Keratinocyte (primary cell): ENCODE measurements at regions not wholly inside any gene's neighbourhood (a gene's known extent, or its start where the extent isn't known, plus 50 kb on each side); places are given as distances from the start of the nearest gene placed in this dataset.

Experiments used
- DNase-seq: peaks from one replicate; pipeline ENCODE4 v3.0.0-alpha.2; 2011; ENCODE audit warnings: low read depth, missing footprints, low spot score
- FAIRE-seq: peaks from 2 replicates; lab custom pipeline; 2011; peaks lifted over from hg19 to GRCh38; lab: Jason Lieb, UNC
- H2AFZ ChIP-seq: 2 replicates; pipeline ENCODE4 v1.6.0; 2012; ENCODE audit warnings: low read length, control low read depth, inconsistent platforms; ENCODE audit not compliant: control insufficient read depth
- H3K27ac ChIP-seq: 2 replicates; pipeline ENCODE4 v1.5.1; 2011; ENCODE audit warnings: low read length; ENCODE audit not compliant: control insufficient read depth, insufficient read depth
- H3K27me3 ChIP-seq: 3 replicates; pipeline ENCODE4 v1.6.0; 2011; ENCODE audit warnings: low read length; ENCODE audit not compliant: control insufficient read depth, insufficient read depth; ENCODE audit errors: extremely low read depth
- H3K36me3 ChIP-seq, 2 experiments: 2 replicates in 1 of 2; 3 replicates in 1 of 2; pipeline ENCODE4 v1.5.1; 2011; ENCODE audit warnings: low read length in 2 of 2, mild to moderate bottlenecking in 1 of 2; ENCODE audit not compliant: control insufficient read depth in 2 of 2, insufficient read depth in 2 of 2; ENCODE audit errors: extremely low read depth in 1 of 2
- H3K4me1 ChIP-seq: 3 replicates; pipeline ENCODE4 v1.5.1; 2011; ENCODE audit warnings: low read length; ENCODE audit not compliant: control insufficient read depth, insufficient read depth; ENCODE audit errors: extremely low read depth
- H3K4me2 ChIP-seq: 3 replicates; pipeline ENCODE4 v1.6.0; 2011; ENCODE audit warnings: low read depth, low read length; ENCODE audit not compliant: control insufficient read depth, insufficient read depth; ENCODE audit errors: extremely low read depth
- H3K4me3 ChIP-seq, 3 experiments: fragments of 200-600 bp in 1 of 3; sonication (generic) in 1 of 3; 2 replicates in 2 of 3; 3 replicates in 1 of 3; pipeline ENCODE4 v1.5.1; 2011 to 2016; ENCODE audit warnings: low read length in 3 of 3, mild to moderate bottlenecking in 3 of 3, control low read depth in 2 of 3, inconsistent platforms in 1 of 3, low read depth in 1 of 3, mixed read lengths in 1 of 3, mixed run types in 1 of 3, moderate library complexity in 1 of 3; ENCODE audit not compliant: control insufficient read depth in 2 of 3, insufficient read depth in 2 of 3; ENCODE audit errors: extremely low read depth in 1 of 3
- H3K79me2 ChIP-seq: 2 replicates; pipeline ENCODE4 v1.6.0; 2012; ENCODE audit warnings: low read length; ENCODE audit not compliant: control insufficient read depth, insufficient read depth
- H3K9ac ChIP-seq: 3 replicates; pipeline ENCODE4 v1.6.0; 2011; ENCODE audit warnings: low read length; ENCODE audit not compliant: control insufficient read depth, insufficient read depth; ENCODE audit errors: extremely low read depth
- H3K9me1 ChIP-seq: 3 replicates; pipeline ENCODE4 v1.6.0; 2011; ENCODE audit warnings: low read length; ENCODE audit not compliant: control insufficient read depth, insufficient read depth; ENCODE audit errors: extremely low read depth
- H3K9me3 ChIP-seq: 2 replicates; pipeline ENCODE4 v1.5.1; 2012; ENCODE audit warnings: low read depth, low read length; ENCODE audit not compliant: control insufficient read depth
- H4K20me1 ChIP-seq: 3 replicates; pipeline ENCODE4 v1.6.0; 2011; ENCODE audit warnings: low read length; ENCODE audit not compliant: control insufficient read depth, insufficient read depth; ENCODE audit errors: extremely low read depth
- EZH2 ChIP-seq: IDR thresholded peaks from one replicate; pipeline ENCODE4 v1.6.1; 2012; ENCODE audit warnings: inconsistent platforms, mild to moderate bottlenecking, low read length, moderate library complexity
- dilution Hi-C: fragments of 300-500 bp; cut with MboI; formaldehyde crosslinking; loops from one replicate; pipeline ENCODE4 v1.7.0; 2020; ENCODE audit warnings: low sequenced_read_pairs; ENCODE audit not compliant: extremely low pct_ligation_motif_present
- TF ChIP-seq, protein P1 (sequence below), 3 experiments: IDR thresholded peaks in 1 of 3; conservative IDR thresholded peaks in 1 of 3; optimal IDR thresholded peaks in 1 of 3; 2 replicates in 2 of 3; 3 replicates in 1 of 3; pipeline versions ENCODE3 to v1.5.1; 2011; ENCODE audit warnings: low read length in 3 of 3, mild to moderate bottlenecking in 3 of 3, moderate library complexity in 2 of 3, control low read depth in 1 of 3, inconsistent platforms in 1 of 3; ENCODE audit not compliant: insufficient read depth in 2 of 3; ENCODE audit errors: extremely low read depth in 1 of 3

GRCh38 chr4:1487106-1487505 is 80.9 kb upstream of the NKX1-1 start:
- DNase-seq (no peak), FAIRE-seq (no peak)
- no peak overlapping the region for H3K27ac ChIP-seq
- no peak overlapping the region for H3K4me3 ChIP-seq
- H3K9ac ChIP-seq: no peak overlapping the region
- H3K9me1 ChIP-seq: no peaks in the 10 kb centered on the region
- TF ChIP-seq, protein P1, sequence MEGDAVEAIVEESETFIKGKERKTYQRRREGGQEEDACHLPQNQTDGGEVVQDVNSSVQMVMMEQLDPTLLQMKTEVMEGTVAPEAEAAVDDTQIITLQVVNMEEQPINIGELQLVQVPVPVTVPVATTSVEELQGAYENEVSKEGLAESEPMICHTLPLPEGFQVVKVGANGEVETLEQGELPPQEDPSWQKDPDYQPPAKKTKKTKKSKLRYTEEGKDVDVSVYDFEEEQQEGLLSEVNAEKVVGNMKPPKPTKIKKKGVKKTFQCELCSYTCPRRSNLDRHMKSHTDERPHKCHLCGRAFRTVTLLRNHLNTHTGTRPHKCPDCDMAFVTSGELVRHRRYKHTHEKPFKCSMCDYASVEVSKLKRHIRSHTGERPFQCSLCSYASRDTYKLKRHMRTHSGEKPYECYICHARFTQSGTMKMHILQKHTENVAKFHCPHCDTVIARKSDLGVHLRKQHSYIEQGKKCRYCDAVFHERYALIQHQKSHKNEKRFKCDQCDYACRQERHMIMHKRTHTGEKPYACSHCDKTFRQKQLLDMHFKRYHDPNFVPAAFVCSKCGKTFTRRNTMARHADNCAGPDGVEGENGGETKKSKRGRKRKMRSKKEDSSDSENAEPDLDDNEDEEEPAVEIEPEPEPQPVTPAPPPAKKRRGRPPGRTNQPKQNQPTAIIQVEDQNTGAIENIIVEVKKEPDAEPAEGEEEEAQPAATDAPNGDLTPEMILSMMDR (optimal IDR thresholded peaks at IDR 0.05 in 1 of 3, IDR thresholded peaks at IDR 0.05 in 1 of 3, conservative IDR thresholded peaks at IDR 0.05 in 1 of 3; ENCODE audit: extremely low read depth in 1 of 3, insufficient read depth in 2 of 3, low read length in 3 of 3): no peak
- no peak for TF ChIP-seq EZH2
- no peaks in the 10 kb centered on the region for H3K79me2 ChIP-seq
- H3K27me3 ChIP-seq: peaks cover under 1% of the 10 kb centered on the region
- no peak overlapping the region for H3K4me2 ChIP-seq
- H2AFZ ChIP-seq: no peak overlapping the region
- dilution Hi-C loops: no loop called here
- H4K20me1 ChIP-seq: no peaks in the 10 kb centered on the region
- no peaks in the 10 kb centered on the region for H3K36me3 ChIP-seq
- H3K4me1 ChIP-seq: no peaks in the 10 kb centered on the region
- H3K9me3 ChIP-seq: peaks cover 2% of the 10 kb centered on the region

DNA sequence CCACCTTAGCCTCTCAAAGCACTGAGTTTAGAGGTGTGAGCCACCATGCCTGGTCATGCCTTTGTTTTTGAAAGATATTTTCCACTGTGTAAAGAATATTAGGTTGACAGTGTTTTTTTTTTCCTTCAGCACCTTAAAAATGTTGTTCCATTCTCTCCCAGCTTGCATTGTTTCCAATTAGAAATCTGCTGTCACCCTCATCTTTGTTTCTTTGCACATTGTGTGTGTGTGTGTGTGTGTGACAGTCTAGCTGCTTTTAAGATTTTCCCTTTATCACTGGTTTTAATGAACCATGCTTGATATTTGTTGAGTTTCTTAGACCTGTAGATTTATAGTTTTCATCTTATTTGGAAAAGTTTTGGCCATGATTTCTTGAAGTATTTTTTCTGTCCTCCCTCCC is 79.0 kb upstream of the NKX1-1 start:
- H3K4me2 ChIP-seq: no peak overlapping the region
- H3K79me2 ChIP-seq: no peaks in the 10 kb centered on the region
- no peak overlapping the region for H3K27ac ChIP-seq
- H3K9me1 ChIP-seq: no peaks in the 10 kb centered on the region
- DNase-seq: no peak
- H3K4me1 ChIP-seq: no peaks in the 10 kb centered on the region
- H4K20me1 ChIP-seq: no peaks in the 10 kb centered on the region
- TF ChIP-seq, protein P1 (optimal IDR thresholded peaks at IDR 0.05 in 1 of 3, IDR thresholded peaks at IDR 0.05 in 1 of 3, conservative IDR thresholded peaks at IDR 0.05 in 1 of 3; ENCODE audit: extremely low read depth in 1 of 3, insufficient read depth in 2 of 3, low read length in 3 of 3): no peak
- no peak for TF ChIP-seq EZH2
- no peak for FAIRE-seq
- no peaks in the 10 kb centered on the region for H3K27me3 ChIP-seq
- H2AFZ ChIP-seq: no peak overlapping the region
- dilution Hi-C loops: no loop called here
- no peaks in the 10 kb centered on the region for H3K36me3 ChIP-seq
- no peak overlapping the region for H3K9ac ChIP-seq
- H3K9me3 ChIP-seq: peaks cover 2% of the 10 kb centered on the region
- no peak overlapping the region for H3K4me3 ChIP-seq
